GM12891 (cell line): ENCODE measurements at regions not wholly inside any gene's neighbourhood (a gene's known extent, or its start where the extent isn't known, plus 50 kb on each side); places are given as distances from the start of the nearest gene placed in this dataset.
"Not testable (repeated sequence)": the region's sequence is repeated elsewhere in the genome, so short reads cannot be mapped to it uniquely, and the experiment has no call there.

Source experiments
- DNase-seq: peaks from one replicate; pipeline ENCODE4 v3.0.0; 2011; ENCODE audit warnings: low spot score; ENCODE audit not compliant: insufficient read length
- FAIRE-seq: peaks from 2 replicates; lab custom pipeline; 2011; peaks lifted over from hg19 to GRCh38; lab: Jason Lieb, UNC
- PAX5 ChIP-seq: IDR thresholded peaks from 2 replicates; pipeline ENCODE4 v1.6.1; 2011; ENCODE audit warnings: low read length, moderate library complexity, mild to moderate bottlenecking; ENCODE audit not compliant: insufficient read depth, severe bottlenecking
- POLR2A ChIP-seq: IDR thresholded peaks from 2 replicates; pipeline ENCODE4 v1.6.1; 2011; ENCODE audit warnings: low read depth, low read length, control low read depth
- POLR2AphosphoS5 ChIP-seq: IDR thresholded peaks from 2 replicates; pipeline ENCODE4 v1.6.1; 2011; ENCODE audit warnings: low read depth, low read length, control low read depth
- POU2F2 ChIP-seq: IDR thresholded peaks from 2 replicates; pipeline ENCODE4 v1.6.1; 2011; ENCODE audit warnings: low read depth, mild to moderate bottlenecking, control low read depth, low read length, moderate library complexity
- SPI1 ChIP-seq: IDR thresholded peaks from 2 replicates; pipeline ENCODE4 v1.6.1; 2011; ENCODE audit warnings: low read depth, low read length, control low read depth
- TAF1 ChIP-seq: IDR thresholded peaks from 2 replicates; pipeline ENCODE4 v1.6.1; 2011; ENCODE audit warnings: low read depth, low read length, control low read depth

DNA sequence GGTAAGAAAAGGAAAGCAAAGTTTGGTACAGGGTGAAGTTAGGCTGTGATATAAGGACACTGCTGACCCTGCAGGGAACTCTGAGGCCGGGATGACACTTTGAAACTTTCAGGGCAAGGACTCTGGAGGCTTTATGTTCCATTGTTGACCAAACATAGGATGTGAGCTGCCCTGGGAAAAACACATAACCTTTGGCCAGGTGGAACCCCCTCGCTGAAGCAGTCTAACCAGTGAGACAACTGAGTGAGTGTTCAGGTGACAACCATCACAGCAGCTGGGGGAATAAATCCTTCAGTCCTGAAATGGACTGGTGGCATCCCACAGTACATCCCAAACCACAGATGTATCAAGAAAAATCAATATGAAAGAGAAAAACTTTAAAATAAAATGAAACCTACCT, 280.9 kb upstream of the CDH2 start:
- FAIRE-seq (no peak), DNase-seq (no peak)
- no peak for TF ChIP-seq SPI1
- no peak for TF ChIP-seq POU2F2
- no peak for TF ChIP-seq POLR2AphosphoS5
- no peak for TF ChIP-seq POLR2A
- no peak for TF ChIP-seq TAF1
- no peak for TF ChIP-seq PAX5

DNA sequence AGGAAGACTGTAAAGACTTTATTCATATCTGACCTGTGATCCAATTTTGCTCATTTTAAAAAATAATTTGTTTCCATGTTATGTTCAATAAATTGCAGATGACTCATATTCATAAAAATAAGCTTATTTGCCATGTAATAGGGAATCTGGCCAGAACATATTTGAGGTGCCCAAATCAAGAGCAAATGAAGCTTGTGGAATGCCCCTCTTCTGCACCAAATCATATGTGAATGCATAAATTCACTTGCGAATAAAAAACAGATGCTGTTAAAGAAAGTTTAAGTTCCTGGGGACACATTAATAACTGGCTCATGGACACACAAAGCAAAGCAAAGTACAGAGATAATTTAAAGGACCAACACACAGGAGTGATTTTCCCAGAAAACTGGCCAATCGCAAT, 279.0 kb upstream of the CDH2 start:
- DNase-seq (no peak), FAIRE-seq (no peak)
- TF ChIP-seq POU2F2 (no peak), TAF1 (no peak), PAX5 (no peak)

DNA sequence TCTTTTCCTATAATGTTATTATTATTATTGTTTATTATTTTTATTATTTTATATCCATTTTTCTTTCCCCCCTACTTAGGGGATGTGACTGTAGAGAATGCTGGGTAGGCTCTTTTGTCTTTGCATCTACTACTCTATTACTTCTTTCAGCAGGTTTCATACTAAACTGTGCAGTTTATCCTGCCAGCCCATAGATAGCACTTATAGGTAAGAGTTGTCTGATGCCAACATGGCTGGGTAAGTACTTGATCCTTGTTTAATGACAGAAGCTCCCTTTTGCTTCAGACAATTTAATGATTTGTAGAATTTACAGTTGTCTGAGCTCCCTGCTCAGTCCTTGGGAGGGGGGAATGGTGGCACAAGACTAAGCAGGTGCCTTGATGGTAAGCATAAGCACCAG, 262.9 kb upstream of the CDH2 start:
- FAIRE-seq (no peak), DNase-seq (no peak)
- TF ChIP-seq PAX5: no peak
- no peak for TF ChIP-seq POLR2AphosphoS5

DNA sequence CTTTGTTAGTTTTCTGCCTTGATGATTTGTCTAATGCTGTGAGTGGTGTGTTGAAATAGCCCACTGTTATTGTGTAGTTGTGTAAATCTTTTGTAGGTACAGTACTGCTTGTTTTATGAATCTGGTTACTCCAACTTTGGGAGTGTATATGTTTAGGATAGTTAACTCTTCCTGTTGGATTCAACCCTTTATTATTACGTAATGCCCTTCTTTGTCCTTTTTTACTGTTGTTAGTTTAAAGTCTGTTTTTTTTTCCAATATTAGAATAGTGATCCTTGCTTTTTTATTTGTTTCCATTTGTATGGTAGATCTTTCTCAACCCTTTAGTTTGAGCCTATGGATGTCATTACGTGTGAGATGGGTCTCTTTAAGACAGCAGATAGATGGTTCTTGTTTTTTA, 261.5 kb upstream of the CDH2 start:
- TF ChIP-seq TAF1 (no peak), SPI1 (no peak), PAX5 (no peak), POLR2AphosphoS5 (no peak), POLR2A (no peak), POU2F2 (no peak)
- DNase-seq: no peak
- no peak for FAIRE-seq

DNA sequence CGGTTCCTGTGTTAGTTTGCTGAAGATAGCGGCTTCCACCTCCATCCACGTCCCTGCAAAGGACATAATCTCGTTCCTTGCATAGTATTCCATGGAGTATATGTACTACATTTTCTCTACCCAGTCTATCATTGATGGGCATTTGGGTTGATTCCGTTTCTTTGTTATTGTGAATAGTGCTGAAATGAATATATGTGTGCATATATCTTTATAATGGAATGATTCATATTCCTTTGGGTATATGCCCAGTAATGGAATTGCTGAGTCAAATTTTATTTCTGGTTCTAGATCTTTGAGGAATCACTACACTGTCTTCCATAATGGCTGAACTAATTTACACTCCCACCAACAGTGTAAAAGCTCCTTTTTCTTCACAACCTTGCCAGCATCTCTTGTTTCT, 255.4 kb upstream of the CDH2 start:
- FAIRE-seq: no peak
- TF ChIP-seq POU2F2 (no peak), POLR2A (no peak), PAX5 (no peak), SPI1 (no peak), TAF1 (no peak), POLR2AphosphoS5 (no peak)
- DNase-seq: no peak

DNA sequence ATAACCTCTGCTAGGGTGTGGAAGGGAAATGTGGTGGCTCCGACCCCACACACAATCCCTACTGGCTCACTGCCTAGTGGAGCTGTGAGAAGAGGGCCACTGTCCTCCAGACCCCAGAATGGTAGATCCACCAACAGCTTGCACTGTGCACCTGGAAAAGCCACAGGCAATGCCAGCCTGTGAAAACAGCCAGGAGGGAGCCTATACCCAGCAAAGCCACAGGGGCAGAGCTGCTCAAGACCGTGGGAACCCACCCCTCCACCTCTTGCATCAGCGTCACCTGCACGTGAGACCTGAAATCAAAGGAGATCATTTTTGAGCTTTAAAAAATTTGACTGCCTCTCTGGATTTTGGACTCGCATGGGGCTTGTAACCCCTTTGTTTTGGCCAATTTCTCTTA, 249.0 kb upstream of the CDH2 start:
- DNase-seq (no peak), FAIRE-seq (no peak)
- no peak for TF ChIP-seq POU2F2

DNA sequence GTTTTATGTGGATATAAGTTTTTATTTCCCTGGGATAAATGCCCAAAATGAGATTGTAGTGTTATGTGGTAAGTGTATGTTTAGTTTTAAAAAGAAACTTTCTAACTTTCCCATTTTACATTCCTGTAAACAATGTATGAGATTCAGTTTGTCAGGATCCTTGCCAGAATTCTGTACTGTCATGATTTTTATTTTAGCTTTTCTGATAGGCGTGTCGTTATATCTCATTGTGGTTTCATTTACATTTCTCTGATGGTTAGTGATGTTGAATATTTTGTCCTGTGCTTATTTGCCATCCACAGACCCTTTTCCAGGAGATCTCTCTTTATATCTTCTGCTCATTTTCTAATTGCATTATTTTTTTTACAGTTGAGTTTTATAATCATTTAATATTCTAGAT, 245.6 kb upstream of the CDH2 start:
- FAIRE-seq: no peak
- TF ChIP-seq POLR2AphosphoS5 (no peak), POLR2A (no peak), PAX5 (no peak), POU2F2 (no peak)
- DNase-seq: no peak

DNA sequence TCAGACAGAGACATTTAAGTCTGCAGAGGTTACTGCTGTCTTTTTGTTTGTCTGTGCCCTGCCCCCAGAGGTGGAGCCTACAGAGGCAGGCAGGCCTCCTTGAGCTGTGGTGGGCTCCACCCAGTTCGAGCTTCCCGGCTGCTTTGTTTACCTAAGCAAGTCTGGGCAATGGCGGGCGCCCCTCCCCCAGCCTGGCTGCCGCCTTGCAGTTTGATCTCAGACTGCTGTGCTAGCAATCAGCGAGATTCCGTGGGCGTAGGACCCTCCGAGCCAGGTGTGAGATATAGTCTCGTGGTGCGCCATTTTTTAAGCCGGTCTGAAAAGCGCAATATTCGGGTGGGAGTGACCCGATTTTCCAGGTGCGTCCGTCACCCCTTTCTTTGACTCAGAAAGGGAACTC, 245.0 kb upstream of the CDH2 start:
- not testable (repeated sequence) for FAIRE-seq, DNase-seq

DNA sequence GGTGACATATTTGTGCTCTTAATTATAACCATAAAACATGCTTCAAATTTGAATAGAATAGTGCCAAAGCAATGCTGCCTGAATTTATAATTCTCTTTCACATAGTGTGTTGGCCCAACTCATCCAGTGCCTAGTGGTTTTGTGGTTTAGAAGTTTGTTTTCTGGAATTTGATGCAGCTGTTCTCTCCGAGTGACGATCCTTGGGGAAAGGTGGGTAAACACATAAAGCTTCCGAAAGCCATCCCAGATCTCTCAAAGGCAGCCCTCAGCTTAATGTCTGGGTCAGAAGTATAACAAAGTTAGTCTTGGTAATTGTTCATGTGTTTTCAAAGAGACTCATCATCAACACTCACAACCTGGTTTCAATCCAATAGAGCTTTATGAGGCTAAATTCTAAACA, 235.6 kb upstream of the CDH2 start:
- no peak for DNase-seq
- TF ChIP-seq SPI1 (no peak), POLR2AphosphoS5 (no peak), POU2F2 (no peak), PAX5 (no peak), POLR2A (no peak), TAF1 (no peak)
- FAIRE-seq: no peak

DNA sequence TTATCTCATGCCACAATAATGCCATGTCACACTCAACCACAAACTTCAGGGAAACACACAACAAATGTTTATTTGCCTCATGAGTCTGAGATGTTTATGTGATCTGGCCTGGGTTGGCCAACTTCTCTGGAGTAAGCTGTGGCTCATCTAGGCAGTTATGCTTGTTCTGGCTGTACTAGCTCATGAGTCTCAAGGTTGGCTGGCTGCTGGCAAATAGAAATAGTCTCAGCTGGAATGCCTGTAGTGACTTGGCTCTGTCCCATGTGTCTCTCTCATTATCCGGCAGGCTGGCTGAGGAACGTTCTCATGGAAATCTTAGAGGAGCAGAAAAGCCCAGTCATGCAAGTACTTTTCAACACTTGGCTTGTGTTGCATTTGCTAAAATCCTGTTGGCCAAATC, 234.9 kb upstream of the CDH2 start:
- no peak for DNase-seq
- TF ChIP-seq SPI1 (no peak), PAX5 (no peak), POLR2AphosphoS5 (no peak), TAF1 (no peak), POU2F2 (no peak), POLR2A (no peak)
- no peak for FAIRE-seq

DNA sequence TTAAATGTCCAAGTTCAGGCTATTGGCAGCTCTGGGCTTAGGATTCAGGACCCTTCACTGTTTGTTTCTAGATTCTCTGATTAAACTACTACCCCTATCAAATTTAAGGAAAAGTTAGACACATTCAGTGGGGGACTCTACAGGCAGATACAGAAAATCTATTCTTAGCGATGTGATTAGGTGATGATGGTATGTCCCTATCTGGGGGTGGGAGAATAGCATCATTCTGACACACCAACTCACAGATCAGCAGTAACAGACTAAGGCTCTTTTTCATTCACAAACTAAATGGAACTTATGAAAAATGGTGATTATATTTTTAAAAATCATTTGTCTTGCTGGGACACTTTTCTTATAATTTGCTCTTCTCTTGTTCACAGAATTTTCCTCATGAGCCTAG, 232.9 kb upstream of the CDH2 start:
- DNase-seq (no peak), FAIRE-seq (no peak)
- TF ChIP-seq SPI1 (no peak), PAX5 (no peak), POLR2A (no peak), TAF1 (no peak), POU2F2 (no peak), POLR2AphosphoS5 (no peak)

DNA sequence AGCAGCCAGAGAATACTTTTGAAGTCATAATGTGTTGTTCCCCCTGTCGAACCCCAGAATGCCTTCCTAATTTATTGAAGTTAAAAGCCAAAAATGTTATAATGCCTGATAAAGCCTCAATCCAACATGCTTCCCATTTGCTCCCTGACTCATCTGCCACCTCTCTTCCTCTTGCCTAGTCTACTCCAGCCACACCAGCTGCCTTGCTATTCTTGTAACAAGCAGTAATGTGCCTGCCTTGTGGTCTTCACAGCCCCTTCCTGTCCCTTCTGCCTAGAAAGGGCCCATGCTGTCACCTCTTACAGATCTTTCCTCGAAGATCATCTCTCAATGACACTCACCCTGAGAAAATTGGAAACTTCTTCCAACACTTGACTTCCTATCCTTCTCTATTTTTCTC, 231.6 kb upstream of the CDH2 start:
- no peak for TF ChIP-seq SPI1
- no peak for TF ChIP-seq PAX5
- TF ChIP-seq POU2F2: no peak
- no peak for TF ChIP-seq TAF1
- no peak for TF ChIP-seq POLR2A
- no peak for TF ChIP-seq POLR2AphosphoS5
- no peak for DNase-seq
- no peak for FAIRE-seq
